GM23338 (cell line): ENCODE measurements at regions not wholly inside any gene's neighbourhood (a gene's known extent, or its start where the extent isn't known, plus 50 kb on each side); places are given as distances from the start of the nearest gene placed in this dataset.

ENCODE experiments used
- CTCF ChIP-seq, 2 experiments: fragments of 200-600 bp in 1 of 2; sonication (generic) in 1 of 2; conservative IDR thresholded peaks; 2 replicates each; pipeline versions ENCODE4 v1.5.1 to v1.6.1; 2016 to 2017; ENCODE audit warnings: antibody characterized with exemption in 2 of 2, low read depth in 2 of 2, mild to moderate bottlenecking in 2 of 2, moderate library complexity in 1 of 2
- EZH2 ChIP-seq: fragments of 200-600 bp; sonication (generic); IDR thresholded peaks from one replicate; pipeline ENCODE4 v1.8.0; 2017; ENCODE audit warnings: antibody characterized with exemption, mild to moderate bottlenecking, low read depth; ENCODE audit not compliant: unreplicated experiment
- JUNB ChIP-seq: IDR thresholded peaks from one replicate; pipeline ENCODE4 v1.6.1; 2016; ENCODE audit warnings: antibody characterized with exemption; ENCODE audit not compliant: unreplicated experiment

GRCh38 chr18:14961991-14962390 is 214.0 kb downstream of the ANKRD30B start:
- TF ChIP-seq JUNB (no peak), CTCF (conservative IDR thresholded peaks at IDR 0.05; ENCODE audit: low read depth in 2 of 2) (no peak), EZH2 (no peak)
